Gastroesophageal sphincter (tissue), 3 donors: ENCODE measurements at regions not wholly inside any gene's neighbourhood (a gene's known extent, or its start where the extent isn't known, plus 50 kb on each side); places are given as distances from the start of the nearest gene placed in this dataset.

Experiments
- CTCF ChIP-seq, 4 experiments: fragments of 200-600 bp in 2 of 4; fragments of 450-650 bp in 2 of 4; sonication (generic) in 1 of 4; IDR thresholded peaks; one replicate each; pipeline ENCODE4 v1.5.1; 2017 to 2019; ENCODE audit warnings: antibody characterized with exemption in 4 of 4, mild to moderate bottlenecking in 2 of 4, moderate library complexity in 2 of 4
- EP300 ChIP-seq: sonication (generic); formaldehyde crosslinking; IDR thresholded peaks from one replicate; pipeline ENCODE4 v1.6.1; 2017; ENCODE audit warnings: antibody characterized with exemption, mild to moderate bottlenecking
- POLR2A ChIP-seq, 2 donors: fragments of 450-650 bp; IDR thresholded peaks; one replicate each; pipeline ENCODE4 v1.6.1; 2017; ENCODE audit warnings: antibody characterized with exemption in 2 of 2, mild to moderate bottlenecking in 2 of 2, moderate library complexity in 1 of 2
- POLR2AphosphoS5 ChIP-seq: sonication (generic); formaldehyde crosslinking; IDR thresholded peaks from one replicate; pipeline ENCODE4 v1.6.1; 2017; ENCODE audit warnings: antibody characterized with exemption

- no peak for TF ChIP-seq CTCF (IDR thresholded peaks at IDR 0.05)
- no peak for TF ChIP-seq POLR2A (IDR thresholded peaks at IDR 0.05)
- TF ChIP-seq POLR2AphosphoS5, result no peak
- no peak for TF ChIP-seq EP300
Measured at GRCh38 chr10:36173364-36173763, 531.3 kb upstream of the FZD8 start.
